GM12874 (cell line): ENCODE measurements at regions not wholly inside any gene's neighbourhood (a gene's known extent, or its start where the extent isn't known, plus 50 kb on each side); places are given as distances from the start of the nearest gene placed in this dataset.

Source experiments
- TF ChIP-seq, protein P1 (sequence below): IDR thresholded peaks from 2 replicates; pipeline ENCODE4 v1.5.1; 2011; ENCODE audit warnings: low read depth, mild to moderate bottlenecking, control low read depth, low read length, moderate library complexity; ENCODE audit not compliant: insufficient read depth

DNA sequence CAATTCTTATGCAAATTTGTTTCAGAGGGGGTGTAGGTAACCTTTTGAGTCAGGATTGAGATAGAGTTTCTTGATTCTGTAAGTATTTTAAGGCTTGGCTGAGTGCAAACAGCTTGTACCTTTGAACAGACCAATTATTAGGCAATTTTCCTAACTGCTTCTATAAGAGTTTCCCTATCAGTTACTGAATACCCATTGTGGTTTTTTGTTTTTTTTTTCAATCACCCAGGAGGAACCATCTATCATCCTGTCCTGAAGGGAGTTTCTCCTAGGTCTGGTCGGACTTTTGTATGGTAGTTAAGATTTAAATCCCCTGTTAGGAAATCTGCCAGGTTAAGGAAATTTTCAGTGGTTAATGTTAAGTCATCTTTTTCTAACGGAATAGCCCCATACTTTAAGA is 319.4 kb upstream of the SLC39A10 start:
- TF ChIP-seq, protein P1, sequence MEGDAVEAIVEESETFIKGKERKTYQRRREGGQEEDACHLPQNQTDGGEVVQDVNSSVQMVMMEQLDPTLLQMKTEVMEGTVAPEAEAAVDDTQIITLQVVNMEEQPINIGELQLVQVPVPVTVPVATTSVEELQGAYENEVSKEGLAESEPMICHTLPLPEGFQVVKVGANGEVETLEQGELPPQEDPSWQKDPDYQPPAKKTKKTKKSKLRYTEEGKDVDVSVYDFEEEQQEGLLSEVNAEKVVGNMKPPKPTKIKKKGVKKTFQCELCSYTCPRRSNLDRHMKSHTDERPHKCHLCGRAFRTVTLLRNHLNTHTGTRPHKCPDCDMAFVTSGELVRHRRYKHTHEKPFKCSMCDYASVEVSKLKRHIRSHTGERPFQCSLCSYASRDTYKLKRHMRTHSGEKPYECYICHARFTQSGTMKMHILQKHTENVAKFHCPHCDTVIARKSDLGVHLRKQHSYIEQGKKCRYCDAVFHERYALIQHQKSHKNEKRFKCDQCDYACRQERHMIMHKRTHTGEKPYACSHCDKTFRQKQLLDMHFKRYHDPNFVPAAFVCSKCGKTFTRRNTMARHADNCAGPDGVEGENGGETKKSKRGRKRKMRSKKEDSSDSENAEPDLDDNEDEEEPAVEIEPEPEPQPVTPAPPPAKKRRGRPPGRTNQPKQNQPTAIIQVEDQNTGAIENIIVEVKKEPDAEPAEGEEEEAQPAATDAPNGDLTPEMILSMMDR = no peak

DNA sequence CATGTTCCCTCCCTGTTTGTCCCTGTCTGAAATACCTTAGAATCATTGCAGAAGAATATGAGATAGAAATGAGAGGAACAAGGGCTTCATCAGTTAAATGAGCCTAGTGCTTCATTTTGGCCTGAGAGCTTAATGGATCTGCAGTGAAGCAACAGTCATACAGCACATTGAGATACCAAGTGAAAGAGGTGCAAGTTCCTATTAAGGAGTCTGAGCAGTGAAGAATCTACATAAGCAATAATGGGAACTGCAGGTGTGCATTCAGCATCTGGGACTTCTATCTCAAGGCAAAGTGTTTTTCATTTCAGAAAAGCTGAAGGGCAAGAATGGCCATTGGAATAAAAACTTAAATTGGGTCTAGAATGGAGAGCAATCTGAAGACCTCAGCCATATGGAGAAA is 323.2 kb upstream of the SLC39A10 start:
- TF ChIP-seq, protein P1 = no peak

DNA sequence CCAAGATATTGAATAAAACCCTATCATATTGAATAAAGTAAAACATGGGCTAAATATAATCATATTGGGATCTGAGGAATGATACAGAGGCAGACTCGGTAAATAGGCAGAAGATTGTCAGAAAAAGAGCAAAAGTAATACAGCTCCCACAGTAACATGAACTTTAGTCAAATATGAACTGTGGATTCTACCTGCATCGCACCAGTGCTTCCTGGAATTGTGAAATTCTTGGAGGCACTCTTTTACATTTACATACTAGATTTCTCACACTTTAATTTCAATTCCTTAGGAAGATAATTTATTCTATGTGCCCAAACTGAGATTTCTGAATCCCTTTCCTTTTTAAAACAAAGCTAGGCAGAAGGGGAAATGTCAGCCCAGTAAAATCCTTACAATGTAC is 325.1 kb upstream of the SLC39A10 start:
- TF ChIP-seq, protein P1 = no peak

DNA sequence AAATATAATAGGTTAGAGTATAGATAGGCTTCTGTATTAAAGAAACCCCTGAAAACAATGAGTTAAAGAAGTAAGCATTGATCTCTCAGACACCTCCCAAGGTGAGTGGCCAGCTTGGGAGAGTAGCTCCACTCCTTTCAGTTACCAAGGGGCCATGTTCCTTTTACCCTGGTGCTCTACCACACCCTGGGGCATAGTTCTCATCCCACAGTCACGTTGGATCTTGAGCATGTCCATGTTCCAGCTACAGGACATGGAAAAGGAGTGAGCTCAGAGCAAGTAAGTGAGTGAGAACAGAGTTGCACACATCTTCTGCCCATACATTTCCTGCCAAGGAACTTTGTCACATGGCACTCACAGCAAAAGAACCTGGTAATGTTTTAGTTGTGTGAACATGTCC is 325.9 kb upstream of the SLC39A10 start:
- TF ChIP-seq, protein P1 = no peak

DNA sequence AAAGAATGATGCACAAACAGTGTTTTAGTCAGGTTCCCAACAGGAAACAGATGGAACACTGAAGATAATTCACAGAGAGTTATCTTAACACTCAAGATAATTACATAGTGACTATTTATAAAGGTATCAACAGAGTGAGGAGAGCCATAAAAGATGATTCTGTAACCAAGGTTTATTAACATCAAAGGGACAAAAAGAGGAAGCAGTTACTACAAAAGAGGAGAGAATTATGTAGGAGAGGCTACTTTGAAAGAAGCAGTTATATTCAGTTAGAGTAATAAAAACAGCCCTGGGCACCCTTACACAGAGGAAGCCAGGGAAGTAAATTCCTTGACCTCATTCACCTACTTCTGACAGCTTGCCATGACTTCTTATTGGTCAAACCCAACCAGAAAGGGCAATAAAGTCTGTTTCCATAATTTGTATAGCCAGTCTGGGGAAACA is 326.5 kb upstream of the SLC39A10 start:
- TF ChIP-seq, protein P1 = no peak

DNA sequence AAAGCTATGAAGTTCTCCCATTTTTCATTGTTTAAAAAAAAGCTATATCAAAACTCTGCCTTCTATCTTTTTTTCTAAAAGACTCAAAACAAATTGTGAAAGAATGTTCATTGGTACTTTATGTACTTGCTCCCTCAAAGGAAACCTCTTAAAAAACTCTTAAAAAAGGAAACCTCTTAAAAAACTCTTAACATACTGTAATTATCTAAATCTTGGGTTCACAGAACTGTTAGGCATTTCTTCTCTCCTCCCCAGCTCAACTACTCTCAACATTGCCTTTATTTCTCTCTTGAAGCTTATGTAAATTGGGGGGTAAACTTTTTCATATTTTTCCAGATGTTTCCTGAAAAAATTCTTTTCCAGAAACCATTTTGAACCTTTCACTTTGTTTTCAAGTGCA is 330.5 kb upstream of the SLC39A10 start:
- TF ChIP-seq, protein P1 = no peak

DNA sequence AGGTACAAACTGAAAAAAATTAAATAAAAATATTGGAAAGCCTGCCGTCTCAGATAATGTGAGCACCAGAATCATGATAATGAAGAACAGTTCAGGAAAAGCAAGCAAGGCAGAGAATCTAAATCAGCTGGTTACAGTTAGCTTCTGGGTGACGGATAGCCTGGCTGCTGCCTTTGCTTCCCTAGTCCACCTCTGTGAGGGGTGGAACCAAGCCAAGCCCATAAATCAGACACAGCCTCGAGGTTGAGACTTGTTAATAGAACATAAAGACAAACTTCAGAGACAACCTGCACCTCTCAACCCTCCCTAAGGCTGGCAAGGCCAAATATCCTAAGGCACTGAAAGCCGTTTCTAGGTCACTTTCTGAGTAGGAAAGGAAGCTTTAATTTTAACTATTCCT is 334.7 kb upstream of the SLC39A10 start:
- TF ChIP-seq, protein P1 = no peak
